Upper lobe of left lung (tissue), 6 donors: ENCODE measurements at regions not wholly inside any gene's neighbourhood (a gene's known extent, or its start where the extent isn't known, plus 50 kb on each side); places are given as distances from the start of the nearest gene placed in this dataset.

Experiments used
- ATAC-seq, 2 donors: fragments of 200-7000 bp; cut with Tn5 transposase; one replicate each; pipeline ENCODE4 v1.9.1; 2022; ENCODE audit warnings: mild to moderate bottlenecking in 2 of 2, moderate library complexity in 2 of 2; ENCODE audit not compliant: low FRiP score in 2 of 2
- DNase-seq, 2 donors: peaks; one replicate each; pipeline ENCODE4 v3.0.0-alpha.2; 2019 to 2020
- H3K27ac ChIP-seq, 4 donors: fragments of 200-600 bp; sonication (generic); one replicate each; pipeline ENCODE4 v1.5.1; 2016 to 2019
- H3K27me3 ChIP-seq, 4 donors: fragments of 200-600 bp; sonication (generic); one replicate each; pipeline ENCODE4 v1.5.1; 2017 to 2019
- H3K36me3 ChIP-seq, 4 donors: fragments of 200-600 bp; sonication (generic); one replicate each; pipeline ENCODE4 v1.5.1; 2016 to 2019
- H3K4me1 ChIP-seq, 4 donors: fragments of 200-600 bp; sonication (generic); one replicate each; pipeline ENCODE4 v1.5.1; 2018 to 2019
- H3K4me3 ChIP-seq, 4 donors: fragments of 200-600 bp; sonication (generic); one replicate each; pipeline ENCODE4 v1.5.1; 2017 to 2019; ENCODE audit warnings: mild to moderate bottlenecking in 2 of 4, moderate library complexity in 1 of 4
- H3K9me3 ChIP-seq, 4 donors: fragments of 200-600 bp; sonication (generic); one replicate each; pipeline ENCODE4 v1.5.1; 2018 to 2019
- EP300 ChIP-seq, 4 donors: sonication (generic); formaldehyde crosslinking; IDR thresholded peaks; one replicate each; pipeline ENCODE4 v1.5.1; 2017; ENCODE audit warnings: antibody characterized with exemption in 4 of 4, control low read depth in 2 of 4
- POLR2A ChIP-seq, 4 donors: fragments of 450-650 bp; IDR thresholded peaks; one replicate each; pipeline ENCODE4 v1.5.1; 2016 to 2017; ENCODE audit warnings: antibody characterized with exemption in 4 of 4, mild to moderate bottlenecking in 2 of 4
- POLR2AphosphoS5 ChIP-seq, 2 donors: sonication (generic); formaldehyde crosslinking; IDR thresholded peaks; one replicate each; pipeline ENCODE4 v1.5.1; 2017; ENCODE audit warnings: antibody characterized with exemption in 2 of 2
- WGBS, 2 donors: methylation state at CpG; one replicate each; pipeline ENCODE4 v1.1.5; 2017 to 2018; 5-methylcytosine and 5-hydroxymethylcytosine counted together
- TF ChIP-seq, protein P1 (sequence below), 6 experiments: fragments of 450-650 bp in 4 of 6; fragments of 200-600 bp in 2 of 6; sonication (generic) in 2 of 6; IDR thresholded peaks; one replicate each; pipeline ENCODE4 v1.5.1; 2016 to 2019; ENCODE audit warnings: antibody characterized with exemption in 6 of 6
- donor health status: DM: no; HTN: no; CAD: no; lungs with moderate emphysema.
- donor health status: DM: no; HTN: yes; CAD: no; lungs with severe emphysema.

DNA sequence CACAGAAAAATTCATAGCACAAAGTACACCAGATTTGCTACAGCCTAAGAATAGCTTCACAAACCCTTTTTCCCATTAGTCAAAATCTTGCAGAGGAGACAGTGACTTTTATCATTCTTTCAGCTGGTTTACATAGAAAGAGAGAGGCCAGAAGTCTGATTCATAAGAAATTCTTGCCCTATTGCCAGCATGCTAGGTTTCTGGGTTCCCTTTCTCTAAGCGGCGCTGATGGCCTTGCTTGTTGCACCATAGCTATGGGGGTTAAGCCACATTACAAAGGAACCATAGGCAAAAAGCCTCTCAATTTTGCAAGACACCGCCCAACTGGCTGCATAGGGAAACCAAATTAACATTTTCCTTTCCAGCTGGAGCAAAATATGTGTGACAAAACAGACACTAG lies 87.4 kb downstream of the ZNF467 start:
- Histone ChIP-seq H3K4me3 (no peak overlapping the region), H3K4me1 (peaks cover 0 to 7% (median 0%) of the 10 kb centered on the region in 4 donors), H3K9me3 (no peaks in the 10 kb centered on the region), H3K27ac (no peak overlapping the region), H3K36me3 (no peaks in the 10 kb centered on the region), H3K27me3 (peaks cover 0 to 7% (median 0%) of the 10 kb centered on the region in 4 donors)
- DNase-seq, result no peak
- 56 to 65% methylated on average over 3 of the region's 3 CpGs for WGBS, 2 donors
- no peak for ATAC-seq
- TF ChIP-seq POLR2A (IDR thresholded peaks at IDR 0.05) (no peak), POLR2AphosphoS5 (IDR thresholded peaks at IDR 0.05) (no peak), EP300 (IDR thresholded peaks at IDR 0.05) (no peak)

DNA sequence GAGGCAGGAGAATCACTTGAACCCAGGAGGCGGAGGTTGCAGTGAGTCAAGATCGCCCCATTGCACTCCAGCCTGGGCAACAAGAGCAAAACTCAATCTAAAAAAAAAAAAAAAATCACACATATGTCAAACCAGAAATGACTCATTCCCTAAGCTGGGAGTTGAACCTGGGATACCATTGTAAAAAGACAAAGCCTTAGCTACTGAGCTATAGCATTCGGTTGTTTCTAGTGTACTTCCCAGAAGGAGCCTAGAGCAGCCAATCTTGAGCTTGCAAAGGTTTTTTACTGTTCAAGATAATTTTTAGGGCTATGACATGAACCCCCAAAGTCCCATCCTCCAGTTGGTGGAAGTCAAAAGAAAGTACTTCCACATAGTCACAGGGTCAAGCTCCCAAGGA lies 87.9 kb downstream of the ZNF467 start:
- Histone ChIP-seq H3K4me1 (peaks cover 0 to 1% (median 0%) of the 10 kb centered on the region in 4 donors), H3K36me3 (no peaks in the 10 kb centered on the region), H3K27me3 (peaks cover 0 to 1% (median 0%) of the 10 kb centered on the region in 4 donors), H3K27ac (no peak overlapping the region), H3K9me3 (peaks cover 0 to 5% (median 0%) of the 10 kb centered on the region in 4 donors), H3K4me3 (no peak overlapping the region)
- TF ChIP-seq POLR2A (IDR thresholded peaks at IDR 0.05) (no peak), POLR2AphosphoS5 (IDR thresholded peaks at IDR 0.05) (no peak), EP300 (IDR thresholded peaks at IDR 0.05) (no peak)
- TF ChIP-seq, protein P1, sequence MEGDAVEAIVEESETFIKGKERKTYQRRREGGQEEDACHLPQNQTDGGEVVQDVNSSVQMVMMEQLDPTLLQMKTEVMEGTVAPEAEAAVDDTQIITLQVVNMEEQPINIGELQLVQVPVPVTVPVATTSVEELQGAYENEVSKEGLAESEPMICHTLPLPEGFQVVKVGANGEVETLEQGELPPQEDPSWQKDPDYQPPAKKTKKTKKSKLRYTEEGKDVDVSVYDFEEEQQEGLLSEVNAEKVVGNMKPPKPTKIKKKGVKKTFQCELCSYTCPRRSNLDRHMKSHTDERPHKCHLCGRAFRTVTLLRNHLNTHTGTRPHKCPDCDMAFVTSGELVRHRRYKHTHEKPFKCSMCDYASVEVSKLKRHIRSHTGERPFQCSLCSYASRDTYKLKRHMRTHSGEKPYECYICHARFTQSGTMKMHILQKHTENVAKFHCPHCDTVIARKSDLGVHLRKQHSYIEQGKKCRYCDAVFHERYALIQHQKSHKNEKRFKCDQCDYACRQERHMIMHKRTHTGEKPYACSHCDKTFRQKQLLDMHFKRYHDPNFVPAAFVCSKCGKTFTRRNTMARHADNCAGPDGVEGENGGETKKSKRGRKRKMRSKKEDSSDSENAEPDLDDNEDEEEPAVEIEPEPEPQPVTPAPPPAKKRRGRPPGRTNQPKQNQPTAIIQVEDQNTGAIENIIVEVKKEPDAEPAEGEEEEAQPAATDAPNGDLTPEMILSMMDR (IDR thresholded peaks at IDR 0.05), result no peak
- DNase-seq, result no peak
- no peak for ATAC-seq
- 93 to 98% methylated on average over 3 of the region's 3 CpGs for WGBS, 2 donors

DNA sequence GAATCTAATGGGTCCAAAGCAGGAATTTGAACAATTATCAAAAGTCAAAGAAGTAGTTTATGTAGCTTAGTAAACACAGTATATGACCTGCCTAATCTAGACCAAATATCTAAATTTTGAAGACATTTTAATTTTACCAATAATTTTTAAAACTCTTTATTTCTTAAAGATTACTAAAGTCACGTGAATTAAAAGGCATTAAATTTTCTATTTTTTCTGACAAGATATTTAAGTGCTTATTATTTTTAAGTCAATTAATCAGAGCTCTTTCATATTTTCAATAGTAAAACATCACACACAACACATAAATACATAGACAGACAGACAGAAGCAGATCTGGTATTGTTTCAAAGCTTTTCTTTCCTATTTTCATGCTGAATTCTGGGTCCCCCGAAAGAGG lies 89.5 kb downstream of the ZNF467 start:
- ATAC-seq (no peak), DNase-seq (no peak)
- WGBS, 2 donors, result 76 to 91% methylated on average over 2 of the region's 2 CpGs
- TF ChIP-seq POLR2A (IDR thresholded peaks at IDR 0.05), result no peak
- no peak for TF ChIP-seq EP300 (IDR thresholded peaks at IDR 0.05)
- TF ChIP-seq POLR2AphosphoS5 (IDR thresholded peaks at IDR 0.05), result no peak
- TF ChIP-seq, protein P1 (IDR thresholded peaks at IDR 0.05), result no peak
- Histone ChIP-seq H3K9me3 (peaks cover 0 to 5% (median 0%) of the 10 kb centered on the region in 4 donors), H3K27me3 (no peaks in the 10 kb centered on the region), H3K27ac (no peak overlapping the region), H3K4me3 (no peak overlapping the region), H3K36me3 (no peaks in the 10 kb centered on the region), H3K4me1 (no peaks in the 10 kb centered on the region)

DNA sequence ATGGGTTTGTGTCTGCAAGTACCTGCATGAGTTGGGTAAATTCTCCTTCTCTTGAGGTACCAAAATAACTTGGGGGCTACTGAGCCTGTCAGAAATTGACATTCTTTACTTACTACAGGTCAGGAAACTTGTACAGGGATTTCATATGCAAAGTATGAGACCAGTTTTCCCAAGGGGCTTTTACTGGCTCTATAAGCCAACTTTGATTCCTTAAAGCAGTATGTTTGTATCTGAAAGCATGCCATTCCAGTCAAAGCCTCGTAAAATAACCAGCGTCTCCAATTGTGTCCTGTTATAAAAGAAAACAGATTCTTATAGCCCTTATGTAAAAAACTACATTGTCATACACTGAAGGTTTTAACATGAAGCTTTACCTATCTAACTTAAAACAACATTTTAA lies 90.2 kb downstream of the ZNF467 start:
- ATAC-seq (no peak), DNase-seq (no peak)
- Histone ChIP-seq H3K9me3 (peaks cover 0 to 5% (median 0%) of the 10 kb centered on the region in 4 donors), H3K27ac (no peak overlapping the region), H3K4me1 (no peaks in the 10 kb centered on the region), H3K4me3 (no peak overlapping the region), H3K36me3 (no peaks in the 10 kb centered on the region), H3K27me3 (no peaks in the 10 kb centered on the region)
- WGBS, 2 donors, result 87% methylated on average over 2 of the region's 2 CpGs
- no peak for TF ChIP-seq POLR2A (IDR thresholded peaks at IDR 0.05)
- TF ChIP-seq EP300 (IDR thresholded peaks at IDR 0.05), result no peak
- TF ChIP-seq, protein P1 (IDR thresholded peaks at IDR 0.05), result no peak
- TF ChIP-seq POLR2AphosphoS5 (IDR thresholded peaks at IDR 0.05), result no peak

DNA sequence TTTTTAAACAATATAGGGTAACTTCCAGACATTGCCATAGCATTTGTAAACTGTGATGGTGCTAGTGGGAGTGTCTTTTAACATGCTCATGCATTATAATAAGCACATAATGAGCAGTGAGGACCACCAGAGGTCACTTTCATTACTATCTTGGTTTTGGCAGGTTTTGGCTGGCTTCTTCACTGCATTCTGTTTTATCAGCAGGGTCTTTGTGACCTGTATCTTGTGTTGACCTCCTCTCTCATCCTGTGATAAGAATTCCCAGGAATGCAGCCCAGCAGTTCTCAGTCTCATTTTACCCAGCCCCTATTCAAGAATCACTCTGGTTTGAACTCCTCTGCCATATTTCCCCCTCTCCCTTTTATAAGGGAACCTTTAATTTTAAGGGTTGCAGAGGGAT lies 91.3 kb downstream of the ZNF467 start:
- DNase-seq (no peak), ATAC-seq (no peak)
- no peaks in the 10 kb centered on the region for H3K27me3 ChIP-seq
- H3K4me3 ChIP-seq, result no peak overlapping the region
- TF ChIP-seq, protein P1 (IDR thresholded peaks at IDR 0.05), result no peak
- TF ChIP-seq EP300 (IDR thresholded peaks at IDR 0.05) (no peak), POLR2AphosphoS5 (IDR thresholded peaks at IDR 0.05) (no peak), POLR2A (IDR thresholded peaks at IDR 0.05) (no peak)
- H3K36me3 ChIP-seq, result no peaks in the 10 kb centered on the region
- H3K9me3 ChIP-seq, result peaks cover 0 to 5% (median 0%) of the 10 kb centered on the region in 4 donors
- H3K4me1 ChIP-seq, result no peaks in the 10 kb centered on the region
- H3K27ac ChIP-seq, result no peak overlapping the region
